ENCODE measurements at regions not wholly inside any gene's neighbourhood (a gene's known extent, or its start where the extent isn't known, plus 50 kb on each side); places are given as distances from the start of the nearest gene placed in this dataset.

DNA sequence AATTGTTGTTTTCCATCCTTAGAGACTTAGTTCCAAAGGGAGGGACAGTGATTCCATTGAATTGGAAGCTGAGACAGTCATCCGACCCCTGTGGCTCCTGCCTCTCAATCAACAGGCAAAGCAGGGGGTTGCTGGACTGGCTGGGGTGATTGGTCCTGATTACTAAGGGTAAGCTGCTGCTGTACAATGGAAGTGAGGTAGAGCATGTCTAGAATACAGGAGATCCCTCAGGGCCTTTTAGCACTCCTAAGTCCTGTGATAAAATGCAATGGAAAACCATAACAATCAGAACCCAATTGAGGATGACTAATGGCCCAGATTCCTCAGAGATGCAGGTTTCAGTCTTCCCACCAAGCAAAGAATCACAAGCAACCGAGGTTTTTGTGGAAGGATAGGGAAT lies 127.6 kb downstream of the AASDH start:
- no peak overlapping the region for H3K4me3 ChIP-seq
- H3K27ac ChIP-seq = no peak overlapping the region
- DNase-seq = no peak
- no peak for TF ChIP-seq CTCF (IDR thresholded peaks at IDR 0.05)
- intact Hi-C loops (cut with DNase I) = no loop called here
- no peaks in the 10 kb centered on the region for H3K4me1 ChIP-seq
- no peaks in the 10 kb centered on the region for H3K9me3 ChIP-seq
- H3K27me3 ChIP-seq = no peaks in the 10 kb centered on the region
- ATAC-seq = no peak
- H3K36me3 ChIP-seq = no peaks in the 10 kb centered on the region

DNA sequence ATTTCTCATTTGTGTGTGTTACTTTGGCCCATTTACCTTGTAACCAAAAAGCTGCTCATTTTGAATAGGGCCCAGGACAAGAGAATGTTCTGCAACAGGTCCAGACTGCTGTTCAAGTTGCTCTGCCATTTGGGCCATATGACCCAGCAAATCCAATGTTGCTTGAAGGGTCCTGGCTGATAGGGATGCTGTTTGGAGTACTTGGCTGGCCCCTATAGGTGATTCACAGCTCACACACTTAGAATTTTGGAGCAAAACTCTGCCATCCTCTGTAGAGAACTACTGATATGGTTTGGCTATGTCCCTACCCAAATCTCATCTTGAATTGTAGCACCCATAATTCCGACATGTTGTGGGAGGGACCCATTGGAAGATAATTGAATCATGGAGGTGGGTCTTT lies 131.5 kb downstream of the AASDH start:
- TF ChIP-seq CTCF (IDR thresholded peaks at IDR 0.05) = no peak
- Histone ChIP-seq H3K4me3 (no peak overlapping the region), H3K9me3 (no peaks in the 10 kb centered on the region), H3K36me3 (no peaks in the 10 kb centered on the region), H3K27ac (no peak overlapping the region), H3K4me1 (no peaks in the 10 kb centered on the region), H3K27me3 (no peaks in the 10 kb centered on the region)
- ATAC-seq (no peak), DNase-seq (no peak)
- intact Hi-C loops (cut with DNase I) = no loop called here

- Histone ChIP-seq H3K4me3 (no peak overlapping the region), H3K4me1 (no peaks in the 10 kb centered on the region), H3K36me3 (no peaks in the 10 kb centered on the region), H3K27ac (no peak overlapping the region), H3K27me3 (no peaks in the 10 kb centered on the region), H3K9me3 (no peaks in the 10 kb centered on the region)
- intact Hi-C loops (cut with DNase I) = no loop called here
- ATAC-seq (no peak), DNase-seq (no peak)
- no peak for TF ChIP-seq CTCF (IDR thresholded peaks at IDR 0.05)
These were observed 133.5 kb downstream of the AASDH start for GRCh38 chr4:56253666-56254305.

- intact Hi-C loops (cut with DNase I) = no loop called here
- DNase-seq = no peak
- no peaks in the 10 kb centered on the region for H3K27me3 ChIP-seq
These were observed 134.6 kb downstream of the AASDH start for GRCh38 chr4:56252561-56253152.

GRCh38 chr4:56251556-56251955 lies 135.7 kb downstream of the AASDH start:
- Histone ChIP-seq H3K27ac (no peak overlapping the region), H3K9me3 (no peaks in the 10 kb centered on the region), H3K27me3 (no peaks in the 10 kb centered on the region), H3K4me1 (no peaks in the 10 kb centered on the region), H3K36me3 (no peaks in the 10 kb centered on the region), H3K4me3 (no peak overlapping the region)
- intact Hi-C loops (cut with DNase I) = no loop called here
- no peak for TF ChIP-seq CTCF (IDR thresholded peaks at IDR 0.05)
- DNase-seq (no peak), ATAC-seq (no peak)

More at GRCh38 chr4:56252561-56253152, 134.6 kb downstream of the AASDH start:
- Histone ChIP-seq H3K36me3 (no peaks in the 10 kb centered on the region), H3K9me3 (no peaks in the 10 kb centered on the region), H3K27ac (no peak overlapping the region), H3K4me3 (no peak overlapping the region), H3K4me1 (no peaks in the 10 kb centered on the region)
- no peak for ATAC-seq
- TF ChIP-seq CTCF (IDR thresholded peaks at IDR 0.05) = no peak

All from upper lobe of right lung (tissue), 1 donor.